ENCODE measurements at regions not wholly inside any gene's neighbourhood (a gene's known extent, or its start where the extent isn't known, plus 50 kb on each side); places are given as distances from the start of the nearest gene placed in this dataset.

DNA sequence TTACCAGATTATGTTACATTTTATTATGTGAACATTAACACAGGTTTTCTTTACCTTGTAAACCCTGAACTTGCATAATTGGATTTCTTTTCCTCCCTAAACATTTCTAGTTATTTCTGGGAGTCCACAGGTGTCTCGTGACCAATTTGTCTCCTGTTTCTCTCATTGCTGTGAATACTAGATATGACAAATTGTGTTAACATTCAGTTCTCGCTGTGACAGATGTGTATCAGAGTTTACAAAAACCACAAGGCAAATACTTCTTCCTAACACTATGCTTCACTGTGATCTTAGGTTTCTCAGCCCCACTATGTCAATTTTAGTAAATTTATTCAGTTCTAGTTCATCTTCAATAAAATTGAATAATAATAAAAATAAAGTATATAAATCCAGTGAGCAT lies 1554.9 kb downstream of the EFNB2 start:
- H4K20me1 ChIP-seq (ENCODE audit: insufficient read depth, low read depth, low read length) = no peaks in the 10 kb centered on the region
- no peak for DNase-seq
- peaks cover 34% of the 10 kb centered on the region for H3K9me3 ChIP-seq (ENCODE audit: low read length)
- H3K4me2 ChIP-seq (ENCODE audit: low read depth, low read length, poor library complexity, severe bottlenecking) = no peak overlapping the region
- H3K4me3 ChIP-seq (ENCODE audit: low read length) = no peak overlapping the region
- H3K9me2 ChIP-seq (replicated peaks; ENCODE audit: insufficient read depth, low read length) = no peaks in the 10 kb centered on the region
- no peak overlapping the region for H3K27ac ChIP-seq (ENCODE audit: low read length)
- no peak overlapping the region for H3K9ac ChIP-seq (ENCODE audit: low read length)
- no peaks in the 10 kb centered on the region for H3K27me3 ChIP-seq (ENCODE audit: low read length)
- no peaks in the 10 kb centered on the region for H3K79me2 ChIP-seq (ENCODE audit: low read length)
- no peak overlapping the region for H2AFZ ChIP-seq (ENCODE audit: low read length)
- no peaks in the 10 kb centered on the region for H3K4me1 ChIP-seq (ENCODE audit: low read length)
- no peaks in the 10 kb centered on the region for H3K36me3 ChIP-seq (ENCODE audit: insufficient read depth, low read length)

DNA sequence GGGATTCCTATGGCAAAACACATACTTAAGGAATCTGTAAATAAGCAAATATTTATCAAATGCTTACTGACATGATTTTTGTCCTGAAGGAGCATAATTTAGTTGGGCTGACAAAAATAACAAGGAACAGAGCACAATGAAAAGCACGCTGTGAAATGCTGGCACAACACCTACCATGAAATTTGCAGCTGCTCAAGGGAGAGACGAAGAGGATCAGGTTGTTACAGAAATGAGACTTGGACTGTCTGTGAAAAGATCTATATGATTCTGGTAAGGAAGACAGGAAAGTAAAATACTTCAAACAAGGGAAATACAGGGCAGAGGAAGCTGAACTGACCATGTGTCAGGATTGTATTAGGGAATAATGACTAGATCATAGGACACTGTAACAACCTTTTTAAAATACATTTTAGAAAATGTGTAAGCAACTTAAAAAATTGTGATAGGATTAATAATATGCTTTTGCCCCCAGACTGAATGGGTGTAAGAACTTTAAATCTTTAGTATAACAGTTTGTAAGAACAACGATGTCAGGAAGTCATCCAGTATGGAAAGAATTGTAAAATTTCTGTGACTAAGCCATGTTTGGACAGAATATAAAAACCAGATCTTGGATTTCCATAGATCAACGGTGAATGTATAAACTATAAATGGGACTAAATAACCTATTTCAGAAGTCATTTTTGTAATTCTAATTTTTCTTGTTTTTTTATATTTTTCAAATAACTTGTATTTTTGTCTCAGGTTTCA lies 1556.0 kb downstream of the EFNB2 start:
- no peak overlapping the region for H3K9ac ChIP-seq (ENCODE audit: low read length)
- no peaks in the 10 kb centered on the region for H3K79me2 ChIP-seq (ENCODE audit: low read length)
- no peaks in the 10 kb centered on the region for H3K36me3 ChIP-seq (ENCODE audit: insufficient read depth, low read length)
- H3K9me3 ChIP-seq (ENCODE audit: low read length) = peaks cover 34% of the 10 kb centered on the region
- no peaks in the 10 kb centered on the region for H3K4me1 ChIP-seq (ENCODE audit: low read length)
- no peak overlapping the region for H3K4me3 ChIP-seq (ENCODE audit: low read length)
- H3K27me3 ChIP-seq (ENCODE audit: low read length) = no peaks in the 10 kb centered on the region
- no peak overlapping the region for H3K4me2 ChIP-seq (ENCODE audit: low read depth, low read length, poor library complexity, severe bottlenecking)
- H3K9me2 ChIP-seq (replicated peaks; ENCODE audit: insufficient read depth, low read length) = no peaks in the 10 kb centered on the region
- no peaks in the 10 kb centered on the region for H4K20me1 ChIP-seq (ENCODE audit: insufficient read depth, low read depth, low read length)
- H2AFZ ChIP-seq (ENCODE audit: low read length) = no peak overlapping the region
- H3K27ac ChIP-seq (ENCODE audit: low read length) = no peak overlapping the region
- DNase-seq = no peak

DNA sequence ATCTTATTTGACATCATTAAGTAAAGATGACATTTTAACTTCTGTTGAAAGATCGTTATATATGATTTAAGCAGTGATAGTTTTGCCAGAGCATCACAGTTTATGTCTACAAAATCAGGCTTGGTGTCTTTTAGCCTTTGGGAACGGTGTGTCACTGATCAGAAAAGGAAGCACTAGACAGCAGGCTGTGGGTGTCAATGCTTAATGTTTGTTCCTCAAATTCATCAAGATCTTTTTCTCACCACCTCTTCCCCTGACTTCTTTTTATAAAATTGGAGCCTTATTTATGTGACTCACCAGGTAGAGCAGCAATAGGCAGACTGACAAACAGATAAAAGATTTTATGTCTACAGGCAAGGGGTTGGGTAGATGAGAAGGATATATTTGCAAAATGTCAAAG lies 1558.5 kb downstream of the EFNB2 start:
- DNase-seq = no peak
- Histone ChIP-seq H3K27ac (ENCODE audit: low read length) (no peak overlapping the region), H3K27me3 (ENCODE audit: low read length) (no peaks in the 10 kb centered on the region), H3K36me3 (ENCODE audit: insufficient read depth, low read length) (no peaks in the 10 kb centered on the region), H3K9me2 (replicated peaks; ENCODE audit: insufficient read depth, low read length) (no peaks in the 10 kb centered on the region), H3K4me1 (ENCODE audit: low read length) (no peaks in the 10 kb centered on the region), H2AFZ (ENCODE audit: low read length) (no peak overlapping the region), H3K79me2 (ENCODE audit: low read length) (no peaks in the 10 kb centered on the region), H3K4me3 (ENCODE audit: low read length) (no peak overlapping the region), H3K9ac (ENCODE audit: low read length) (no peak overlapping the region), H3K9me3 (ENCODE audit: low read length) (peaks cover 27% of the 10 kb centered on the region), H4K20me1 (ENCODE audit: insufficient read depth, low read depth, low read length) (no peaks in the 10 kb centered on the region), H3K4me2 (ENCODE audit: low read depth, low read length, poor library complexity, severe bottlenecking) (no peak overlapping the region)

DNA sequence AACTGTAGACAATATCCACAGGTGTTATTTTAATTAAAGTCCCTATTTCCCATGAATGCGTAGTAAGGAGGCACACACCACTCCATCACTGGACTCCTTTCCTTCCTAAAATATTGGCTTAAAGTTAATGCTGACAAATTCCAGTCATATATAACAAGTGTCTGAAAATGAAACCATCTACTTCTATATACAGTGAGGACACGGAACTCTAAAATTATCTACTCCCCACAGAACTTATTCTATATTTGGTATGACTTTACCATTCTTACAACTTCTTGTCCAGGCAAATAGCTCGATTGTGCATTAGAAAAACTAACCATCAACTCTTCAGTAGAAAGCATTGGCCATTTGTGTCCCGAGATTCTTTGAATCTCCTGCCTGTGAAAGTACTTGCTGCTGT lies 1560.2 kb downstream of the EFNB2 start:
- no peaks in the 10 kb centered on the region for H3K36me3 ChIP-seq (ENCODE audit: insufficient read depth, low read length)
- H3K9me3 ChIP-seq (ENCODE audit: low read length) = peaks cover 19% of the 10 kb centered on the region
- no peak overlapping the region for H3K4me3 ChIP-seq (ENCODE audit: low read length)
- no peak overlapping the region for H3K9ac ChIP-seq (ENCODE audit: low read length)
- no peaks in the 10 kb centered on the region for H3K27me3 ChIP-seq (ENCODE audit: low read length)
- H3K4me1 ChIP-seq (ENCODE audit: low read length) = no peaks in the 10 kb centered on the region
- no peaks in the 10 kb centered on the region for H3K9me2 ChIP-seq (replicated peaks; ENCODE audit: insufficient read depth, low read length)
- DNase-seq = no peak
- H3K4me2 ChIP-seq (ENCODE audit: low read depth, low read length, poor library complexity, severe bottlenecking) = no peak overlapping the region
- H3K79me2 ChIP-seq (ENCODE audit: low read length) = no peaks in the 10 kb centered on the region
- H4K20me1 ChIP-seq (ENCODE audit: insufficient read depth, low read depth, low read length) = no peaks in the 10 kb centered on the region
- no peak overlapping the region for H2AFZ ChIP-seq (ENCODE audit: low read length)
- H3K27ac ChIP-seq (ENCODE audit: low read length) = no peak overlapping the region

- DNase-seq = no peak
- no peak overlapping the region for H2AFZ ChIP-seq (ENCODE audit: low read length)
- no peaks in the 10 kb centered on the region for H3K9me2 ChIP-seq (replicated peaks; ENCODE audit: insufficient read depth, low read length)
- H3K9me3 ChIP-seq (ENCODE audit: low read length) = peaks cover 26% of the 10 kb centered on the region
- no peaks in the 10 kb centered on the region for H3K27me3 ChIP-seq (ENCODE audit: low read length)
- no peaks in the 10 kb centered on the region for H4K20me1 ChIP-seq (ENCODE audit: insufficient read depth, low read depth, low read length)
- no peaks in the 10 kb centered on the region for H3K79me2 ChIP-seq (ENCODE audit: low read length)
- no peak overlapping the region for H3K4me3 ChIP-seq (ENCODE audit: low read length)
- no peaks in the 10 kb centered on the region for H3K36me3 ChIP-seq (ENCODE audit: insufficient read depth, low read length)
- no peak overlapping the region for H3K4me2 ChIP-seq (ENCODE audit: low read depth, low read length, poor library complexity, severe bottlenecking)
- no peak overlapping the region for H3K27ac ChIP-seq (ENCODE audit: low read length)
- H3K9ac ChIP-seq (ENCODE audit: low read length) = no peak overlapping the region
- no peaks in the 10 kb centered on the region for H3K4me1 ChIP-seq (ENCODE audit: low read length)
Measured at GRCh38 chr13:104968876-104969275, 1566.6 kb downstream of the EFNB2 start.

DNA sequence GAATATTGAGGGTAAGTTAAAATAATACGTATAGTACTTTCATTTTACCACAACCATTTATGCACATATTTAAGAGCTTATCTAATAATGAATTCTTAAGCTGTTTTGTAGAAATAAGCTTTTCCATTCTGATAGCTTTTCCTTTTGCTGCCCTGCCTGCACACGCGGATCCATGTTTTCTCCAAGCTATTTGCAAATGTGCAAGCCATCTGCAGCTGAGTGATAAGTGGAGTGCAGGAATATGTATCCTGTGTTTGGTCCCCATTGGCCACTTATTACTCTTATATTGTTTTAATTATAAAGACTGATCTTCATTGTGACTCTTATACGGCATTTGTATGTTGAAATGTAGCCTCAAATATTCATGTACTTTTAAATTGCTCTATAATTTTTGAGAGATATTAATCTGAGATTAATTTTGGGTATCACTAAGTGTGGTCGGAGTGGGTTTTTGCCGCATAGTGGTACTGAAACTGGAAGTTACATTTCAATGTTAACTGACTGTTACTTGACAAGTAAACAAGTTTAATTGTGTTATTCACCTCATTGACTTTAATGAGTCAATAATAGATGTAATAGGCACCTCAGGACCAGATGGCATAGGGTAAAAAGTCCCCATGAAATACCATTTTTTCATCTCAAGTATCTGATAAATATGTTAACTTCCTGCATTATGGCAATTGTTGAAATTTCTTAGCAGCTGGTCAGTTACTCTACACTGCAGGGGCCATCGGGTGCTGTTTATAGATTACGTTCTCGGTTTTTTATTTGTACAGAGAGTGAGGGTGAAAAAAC lies 1567.4 kb downstream of the EFNB2 start:
- no peak overlapping the region for H3K9ac ChIP-seq (ENCODE audit: low read length)
- no peak for DNase-seq
- H3K27ac ChIP-seq (ENCODE audit: low read length) = no peak overlapping the region
- H3K4me2 ChIP-seq (ENCODE audit: low read depth, low read length, poor library complexity, severe bottlenecking) = no peak overlapping the region
- H2AFZ ChIP-seq (ENCODE audit: low read length) = no peak overlapping the region
- no peaks in the 10 kb centered on the region for H3K4me1 ChIP-seq (ENCODE audit: low read length)
- H3K27me3 ChIP-seq (ENCODE audit: low read length) = no peaks in the 10 kb centered on the region
- H3K79me2 ChIP-seq (ENCODE audit: low read length) = no peaks in the 10 kb centered on the region
- H3K36me3 ChIP-seq (ENCODE audit: insufficient read depth, low read length) = no peaks in the 10 kb centered on the region
- peaks cover 34% of the 10 kb centered on the region for H3K9me3 ChIP-seq (ENCODE audit: low read length)
- H3K4me3 ChIP-seq (ENCODE audit: low read length) = no peak overlapping the region
- no peaks in the 10 kb centered on the region for H4K20me1 ChIP-seq (ENCODE audit: insufficient read depth, low read depth, low read length)
- H3K9me2 ChIP-seq (replicated peaks; ENCODE audit: insufficient read depth, low read length) = no peaks in the 10 kb centered on the region

DNA sequence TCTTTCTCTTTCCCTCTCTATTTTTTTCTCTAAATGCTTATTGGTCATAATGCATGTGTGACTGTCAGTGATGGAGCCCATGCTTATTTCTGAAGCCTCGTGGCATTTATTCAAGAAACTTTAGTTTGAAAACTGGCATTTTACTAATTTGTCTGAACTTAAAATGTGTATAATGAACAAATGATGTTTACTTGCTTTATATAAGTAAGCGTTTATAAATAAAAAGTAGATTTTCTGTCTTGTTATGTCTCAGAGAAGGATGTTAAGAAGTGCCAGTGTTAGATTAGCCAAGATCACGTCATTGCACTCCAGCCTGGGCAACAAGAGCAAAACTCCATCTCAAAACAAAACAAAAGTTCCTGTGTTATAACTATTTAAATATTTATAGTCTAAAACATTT lies 1568.1 kb downstream of the EFNB2 start:
- Histone ChIP-seq H3K27ac (ENCODE audit: low read length) (no peak overlapping the region), H2AFZ (ENCODE audit: low read length) (no peak overlapping the region), H3K9me3 (ENCODE audit: low read length) (peaks cover 39% of the 10 kb centered on the region), H3K9me2 (replicated peaks; ENCODE audit: insufficient read depth, low read length) (no peaks in the 10 kb centered on the region), H3K4me3 (ENCODE audit: low read length) (no peak overlapping the region), H3K79me2 (ENCODE audit: low read length) (no peaks in the 10 kb centered on the region), H3K4me2 (ENCODE audit: low read depth, low read length, poor library complexity, severe bottlenecking) (no peak overlapping the region), H3K27me3 (ENCODE audit: low read length) (no peaks in the 10 kb centered on the region), H3K4me1 (ENCODE audit: low read length) (no peaks in the 10 kb centered on the region), H3K9ac (ENCODE audit: low read length) (no peak overlapping the region), H4K20me1 (ENCODE audit: insufficient read depth, low read depth, low read length) (no peaks in the 10 kb centered on the region), H3K36me3 (ENCODE audit: insufficient read depth, low read length) (no peaks in the 10 kb centered on the region)
- DNase-seq = no peak

DNA sequence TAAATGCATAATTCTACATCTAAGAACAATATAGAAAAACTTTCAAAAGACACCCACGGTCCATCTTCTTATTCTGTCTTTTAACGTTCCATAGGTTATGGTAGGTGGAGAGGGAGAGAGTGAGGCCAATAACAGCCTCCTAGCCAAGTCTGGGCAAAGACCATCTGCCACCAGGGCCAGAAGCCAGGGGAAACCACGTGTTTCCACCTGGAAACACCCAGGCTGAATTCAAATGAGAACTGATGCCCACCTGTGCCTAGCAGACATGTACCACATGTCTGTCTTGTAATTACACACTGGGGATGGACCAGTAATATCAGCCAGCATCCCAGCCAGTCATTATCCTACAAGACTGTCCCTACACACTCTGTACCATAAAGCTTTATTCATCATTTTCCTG lies 1573.1 kb downstream of the EFNB2 start:
- Histone ChIP-seq H2AFZ (ENCODE audit: low read length) (no peak overlapping the region), H3K4me3 (ENCODE audit: low read length) (no peak overlapping the region), H3K9me2 (replicated peaks; ENCODE audit: insufficient read depth, low read length) (no peaks in the 10 kb centered on the region), H3K27me3 (ENCODE audit: low read length) (no peaks in the 10 kb centered on the region), H3K4me1 (ENCODE audit: low read length) (no peaks in the 10 kb centered on the region), H4K20me1 (ENCODE audit: insufficient read depth, low read depth, low read length) (no peaks in the 10 kb centered on the region), H3K9ac (ENCODE audit: low read length) (no peak overlapping the region), H3K9me3 (ENCODE audit: low read length) (peaks cover 34% of the 10 kb centered on the region), H3K4me2 (ENCODE audit: low read depth, low read length, poor library complexity, severe bottlenecking) (no peak overlapping the region), H3K36me3 (ENCODE audit: insufficient read depth, low read length) (no peaks in the 10 kb centered on the region), H3K27ac (ENCODE audit: low read length) (no peak overlapping the region), H3K79me2 (ENCODE audit: low read length) (no peaks in the 10 kb centered on the region)
- no peak for DNase-seq
